HG03095 (cell line): ENCODE measurements at regions not wholly inside any gene's neighbourhood (a gene's known extent, or its start where the extent isn't known, plus 50 kb on each side); places are given as distances from the start of the nearest gene placed in this dataset.
"Not testable (repeated sequence)": the region's sequence is repeated elsewhere in the genome, so short reads cannot be mapped to it uniquely, and the experiment has no call there.

Experiments
- ATAC-seq: cut with Tn5 transposase; IDR thresholded peaks from one replicate; pipeline ENCODE4 v1.9.1; 2021; ENCODE audit warnings: moderate library complexity; ENCODE audit not compliant: unreplicated experiment

GRCh38 chr3:176247191-176247590 lies 950.1 kb downstream of the TBL1XR1 start:
- no peak for ATAC-seq

GRCh38 chr3:176219970-176220369 lies 977.3 kb downstream of the TBL1XR1 start:
- ATAC-seq, result no peak

- no peak for ATAC-seq
Measured at GRCh38 chr3:176214758-176215157, 982.5 kb downstream of the TBL1XR1 start.

- ATAC-seq, result not testable (repeated sequence)
Measured at GRCh38 chr3:176213314-176213713, 984.0 kb downstream of the TBL1XR1 start.

- no peak for ATAC-seq
Measured at GRCh38 chr3:176208915-176209314, 988.4 kb downstream of the TBL1XR1 start.

GRCh38 chr3:176208283-176208682 lies 989.0 kb downstream of the TBL1XR1 start:
- no peak for ATAC-seq

- no peak for ATAC-seq
Measured at GRCh38 chr3:176206809-176207208, 990.5 kb downstream of the TBL1XR1 start.

GRCh38 chr3:176202652-176203051 lies 994.6 kb downstream of the TBL1XR1 start:
- no peak for ATAC-seq

- no peak for ATAC-seq
Measured at GRCh38 chr3:176193032-176193730, 1004.1 kb downstream of the TBL1XR1 start.

GRCh38 chr3:176190755-176191154 lies 1006.5 kb downstream of the TBL1XR1 start:
- no peak for ATAC-seq

- ATAC-seq, result no peak
Measured at GRCh38 chr3:176183181-176183580, 1014.1 kb downstream of the TBL1XR1 start.

GRCh38 chr3:176174060-176174459 lies 1023.2 kb downstream of the TBL1XR1 start:
- no peak for ATAC-seq

- ATAC-seq, result no peak
Measured at GRCh38 chr3:176172492-176172891, 1024.8 kb downstream of the TBL1XR1 start.

GRCh38 chr3:176167272-176167671 lies 1030.0 kb downstream of the TBL1XR1 start:
- ATAC-seq, result no peak

GRCh38 chr3:176160997-176161396 lies 1036.3 kb downstream of the TBL1XR1 start:
- ATAC-seq, result no peak

GRCh38 chr3:176159796-176160195 lies 1037.5 kb downstream of the TBL1XR1 start:
- ATAC-seq, result no peak

GRCh38 chr3:176155012-176155411 lies 1042.3 kb downstream of the TBL1XR1 start:
- ATAC-seq, result no peak

GRCh38 chr3:176149567-176149966 lies 1047.7 kb downstream of the TBL1XR1 start:
- ATAC-seq, result no peak

GRCh38 chr3:176147251-176147650 lies 1050.0 kb downstream of the TBL1XR1 start:
- no peak for ATAC-seq

- ATAC-seq, result no peak
Measured at GRCh38 chr3:176141837-176142236, 1055.4 kb downstream of the TBL1XR1 start.

GRCh38 chr3:176120507-176120906 lies 1076.8 kb downstream of the TBL1XR1 start:
- ATAC-seq, result no peak

GRCh38 chr3:176119826-176120225 lies 1077.5 kb downstream of the TBL1XR1 start:
- ATAC-seq, result no peak

- ATAC-seq, result no peak
Measured at GRCh38 chr3:176106380-176106779, 1090.9 kb downstream of the TBL1XR1 start.
